Fibroblast of the aortic adventitia (primary cell): ENCODE measurements at regions not wholly inside any gene's neighbourhood (a gene's known extent, or its start where the extent isn't known, plus 50 kb on each side); places are given as distances from the start of the nearest gene placed in this dataset.

Source experiments
- DNase-seq: peaks from one replicate; pipeline ENCODE4 v3.0.0-alpha.2; 2010; ENCODE audit warnings: low read depth
- H3K4me3 ChIP-seq: 2 replicates; pipeline ENCODE4 v1.5.1; 2011; ENCODE audit warnings: low read depth, mild to moderate bottlenecking, control low read depth, low read length, moderate library complexity
- CTCF ChIP-seq: IDR thresholded peaks from 2 replicates; pipeline ENCODE4 v1.5.1; 2011; ENCODE audit warnings: mild to moderate bottlenecking, low read length, control low read depth, inconsistent platforms; ENCODE audit not compliant: insufficient read depth

GRCh38 chr3:177371146-177371545 is 173.9 kb upstream of the TBL1XR1 start:
- no peak for DNase-seq
- no peak overlapping the region for H3K4me3 ChIP-seq
- TF ChIP-seq CTCF = no peak

GRCh38 chr3:177371888-177372287 is 174.6 kb upstream of the TBL1XR1 start:
- DNase-seq = no peak
- TF ChIP-seq CTCF = no peak
- no peak overlapping the region for H3K4me3 ChIP-seq

- DNase-seq = no peak
- TF ChIP-seq CTCF = no peak
- H3K4me3 ChIP-seq = no peak overlapping the region
Measured at GRCh38 chr3:177374323-177374722, 177.0 kb upstream of the TBL1XR1 start.

- H3K4me3 ChIP-seq = no peak overlapping the region
- DNase-seq = no peak
- TF ChIP-seq CTCF = no peak
Measured at GRCh38 chr3:177375316-177375715, 178.0 kb upstream of the TBL1XR1 start.

- no peak for DNase-seq
- no peak for TF ChIP-seq CTCF
- no peak overlapping the region for H3K4me3 ChIP-seq
Measured at GRCh38 chr3:177377166-177377565, 179.9 kb upstream of the TBL1XR1 start.

- TF ChIP-seq CTCF = no peak
- no peak for DNase-seq
- H3K4me3 ChIP-seq = no peak overlapping the region
Measured at GRCh38 chr3:177378168-177378567, 180.9 kb upstream of the TBL1XR1 start.

GRCh38 chr3:177379045-177379444 is 181.8 kb upstream of the TBL1XR1 start:
- no peak for TF ChIP-seq CTCF
- no peak for DNase-seq
- no peak overlapping the region for H3K4me3 ChIP-seq
